DOHH2 (cell line): ENCODE measurements at regions not wholly inside any gene's neighbourhood (a gene's known extent, or its start where the extent isn't known, plus 50 kb on each side); places are given as distances from the start of the nearest gene placed in this dataset.
"Not testable (repeated sequence)": the region's sequence is repeated elsewhere in the genome, so short reads cannot be mapped to it uniquely, and the experiment has no call there.

ENCODE experiments used
- H3F3A ChIP-seq: fragments of 200-600 bp; sonication (generic), shearing (Covaris generic); 2 replicates; pipeline ENCODE4 v1.6.0; 2016; ENCODE audit warnings: antibody characterized with exemption, mild to moderate bottlenecking; ENCODE audit not compliant: control insufficient read depth, insufficient read depth
- H3K27ac ChIP-seq: fragments of 200-600 bp; sonication (generic); 2 replicates; pipeline ENCODE4 v1.5.1; 2014; ENCODE audit warnings: low read depth, mild to moderate bottlenecking, low read length, moderate library complexity
- H3K27me3 ChIP-seq: fragments of 200-600 bp; sonication (generic); 2 replicates; pipeline ENCODE4 v1.6.1; 2014; ENCODE audit warnings: mild to moderate bottlenecking, low read length, mixed read lengths; ENCODE audit not compliant: control insufficient read depth
- H3K36me3 ChIP-seq: fragments of 200-600 bp; sonication (generic); 2 replicates; pipeline ENCODE4 v1.6.1; 2014; ENCODE audit warnings: mild to moderate bottlenecking, low read length, moderate library complexity, mixed read lengths; ENCODE audit not compliant: control insufficient read depth
- H3K4me1 ChIP-seq: fragments of 200-600 bp; sonication (generic); 2 replicates; pipeline ENCODE4 v1.6.1; 2014; ENCODE audit warnings: mild to moderate bottlenecking, low read length, mixed read lengths; ENCODE audit not compliant: control insufficient read depth
- H3K4me2 ChIP-seq: fragments of 200-600 bp; sonication (generic); 2 replicates; pipeline ENCODE4 v1.6.0; 2014; ENCODE audit warnings: mild to moderate bottlenecking, low read length, moderate library complexity
- H3K4me3 ChIP-seq: fragments of 200-600 bp; sonication (generic); 2 replicates; pipeline ENCODE4 v1.5.1; 2014; ENCODE audit warnings: mild to moderate bottlenecking, low read length, mixed read lengths
- H3K79me2 ChIP-seq: fragments of 200-600 bp; sonication (generic); 2 replicates; pipeline ENCODE4 v1.6.1; 2014; ENCODE audit warnings: mild to moderate bottlenecking, low read length, mixed read lengths; ENCODE audit not compliant: control insufficient read depth
- H3K9me2 ChIP-seq: fragments of 200-600 bp; sonication (generic); replicated peaks from 2 replicates; pipeline ENCODE4 v1.6.1; 2014; ENCODE audit warnings: mild to moderate bottlenecking, low read length, mixed read lengths; ENCODE audit not compliant: control insufficient read depth
- H3K9me3 ChIP-seq: fragments of 200-600 bp; sonication (generic); 2 replicates; pipeline ENCODE4 v1.6.1; 2014; ENCODE audit warnings: antibody characterized with exemption, low read length, mixed read lengths; ENCODE audit not compliant: control insufficient read depth, insufficient read depth
- H4K20me1 ChIP-seq: fragments of 200-600 bp; sonication (generic); 2 replicates; pipeline ENCODE4 v1.6.0; 2014; ENCODE audit warnings: low read depth, mild to moderate bottlenecking, antibody characterized with exemption, low read length, moderate library complexity; ENCODE audit not compliant: control insufficient read depth, insufficient read depth
- TF ChIP-seq, protein P1 (sequence below): fragments of 200-600 bp; sonication (generic); IDR thresholded peaks from one replicate; pipeline ENCODE4 v1.5.1; 2014; ENCODE audit warnings: antibody characterized with exemption, mild to moderate bottlenecking, low read depth, low read length; ENCODE audit not compliant: poor library complexity, severe bottlenecking

DNA sequence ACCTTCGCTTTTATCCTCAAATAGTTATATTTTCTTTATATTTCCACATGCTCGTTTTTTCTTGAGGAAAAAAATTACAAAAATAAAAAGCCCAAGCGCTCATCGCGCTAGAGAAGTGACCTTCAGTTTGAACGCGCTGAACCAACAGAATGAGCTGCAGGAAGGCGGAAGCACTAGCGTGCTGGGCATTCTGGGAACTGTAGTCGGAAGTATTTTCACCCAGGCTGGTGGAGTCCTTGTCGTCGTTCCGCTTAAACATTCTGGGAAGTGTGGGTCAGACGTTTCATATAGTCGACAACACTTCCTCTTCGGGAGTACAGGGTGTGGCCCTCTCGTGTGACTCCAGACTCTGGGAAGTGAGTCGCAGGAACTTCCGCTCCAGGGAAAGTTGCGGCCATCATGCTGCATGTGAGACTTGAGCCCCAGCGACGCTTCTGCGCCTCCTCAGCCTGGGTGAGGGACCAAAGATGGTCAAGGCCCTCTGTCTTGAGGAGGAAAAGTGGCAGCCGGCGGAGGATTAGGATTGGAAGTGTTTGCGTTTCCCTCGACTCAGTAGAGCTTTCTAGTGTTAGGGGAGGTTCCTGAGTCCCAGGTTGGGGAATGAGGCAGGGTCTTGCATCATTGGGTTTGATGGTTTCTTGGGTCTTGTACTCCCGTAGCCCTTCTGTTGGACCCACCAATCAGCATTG, 84.1 kb upstream of the GPR39 start:
- H3K27me3 ChIP-seq, H3K4me2 ChIP-seq, H4K20me1 ChIP-seq, H3F3A ChIP-seq, H3K79me2 ChIP-seq, H3K9me2 ChIP-seq, H3K4me1 ChIP-seq, H3K9me3 ChIP-seq, H3K4me3 ChIP-seq, H3K27ac ChIP-seq, H3K36me3 ChIP-seq: not testable (repeated sequence)

DNA sequence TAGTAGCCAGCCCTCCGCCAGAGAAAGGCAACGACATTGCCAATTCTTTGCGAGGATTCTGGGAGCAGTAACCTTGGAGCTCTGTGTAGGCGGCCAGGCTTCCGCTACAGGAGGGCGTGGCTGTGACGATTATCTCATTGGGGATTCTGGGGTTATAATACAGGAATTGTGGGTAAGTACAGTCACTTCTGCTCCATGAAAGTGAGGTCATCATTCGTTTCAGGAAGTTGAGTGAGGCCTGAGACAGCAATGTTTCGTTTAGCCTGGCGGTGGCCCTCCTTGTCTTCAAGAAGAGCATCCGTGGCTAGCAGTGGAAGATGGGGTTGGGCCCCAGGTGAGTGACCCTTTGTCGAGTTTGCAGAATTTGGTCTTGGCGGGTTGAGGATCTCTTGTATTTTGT, 79.5 kb upstream of the GPR39 start:
- not testable (repeated sequence) for H3K9me3 ChIP-seq, H3K4me3 ChIP-seq, H4K20me1 ChIP-seq, H3K4me1 ChIP-seq, H3K4me2 ChIP-seq, H3K27me3 ChIP-seq, H3K36me3 ChIP-seq, H3K79me2 ChIP-seq, H3F3A ChIP-seq, H3K9me2 ChIP-seq, H3K27ac ChIP-seq

DNA sequence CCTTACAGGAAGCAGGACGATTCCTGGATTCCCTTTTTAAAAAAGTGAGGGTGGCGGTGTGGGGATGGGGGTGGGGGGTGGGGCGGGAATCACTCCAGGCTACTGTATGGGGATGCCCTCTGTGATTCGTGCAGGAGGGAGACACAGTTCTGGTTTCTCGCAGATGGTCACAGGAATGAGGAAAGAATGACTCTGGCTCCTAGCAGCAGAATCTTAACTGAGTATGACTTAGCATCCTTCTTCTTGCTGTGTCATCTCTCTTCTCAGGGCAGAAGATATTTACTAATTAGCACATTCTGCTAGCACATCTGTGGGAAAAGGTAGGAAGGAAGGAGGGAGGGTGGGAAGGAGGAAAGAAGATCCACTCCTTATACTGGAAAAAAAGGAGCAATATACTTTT, 78.8 kb upstream of the GPR39 start:
- not testable (repeated sequence) for H3F3A ChIP-seq, H3K4me1 ChIP-seq, H4K20me1 ChIP-seq, H3K36me3 ChIP-seq, H3K9me2 ChIP-seq, H3K79me2 ChIP-seq, H3K4me2 ChIP-seq, H3K27me3 ChIP-seq, H3K4me3 ChIP-seq, H3K27ac ChIP-seq, H3K9me3 ChIP-seq

DNA sequence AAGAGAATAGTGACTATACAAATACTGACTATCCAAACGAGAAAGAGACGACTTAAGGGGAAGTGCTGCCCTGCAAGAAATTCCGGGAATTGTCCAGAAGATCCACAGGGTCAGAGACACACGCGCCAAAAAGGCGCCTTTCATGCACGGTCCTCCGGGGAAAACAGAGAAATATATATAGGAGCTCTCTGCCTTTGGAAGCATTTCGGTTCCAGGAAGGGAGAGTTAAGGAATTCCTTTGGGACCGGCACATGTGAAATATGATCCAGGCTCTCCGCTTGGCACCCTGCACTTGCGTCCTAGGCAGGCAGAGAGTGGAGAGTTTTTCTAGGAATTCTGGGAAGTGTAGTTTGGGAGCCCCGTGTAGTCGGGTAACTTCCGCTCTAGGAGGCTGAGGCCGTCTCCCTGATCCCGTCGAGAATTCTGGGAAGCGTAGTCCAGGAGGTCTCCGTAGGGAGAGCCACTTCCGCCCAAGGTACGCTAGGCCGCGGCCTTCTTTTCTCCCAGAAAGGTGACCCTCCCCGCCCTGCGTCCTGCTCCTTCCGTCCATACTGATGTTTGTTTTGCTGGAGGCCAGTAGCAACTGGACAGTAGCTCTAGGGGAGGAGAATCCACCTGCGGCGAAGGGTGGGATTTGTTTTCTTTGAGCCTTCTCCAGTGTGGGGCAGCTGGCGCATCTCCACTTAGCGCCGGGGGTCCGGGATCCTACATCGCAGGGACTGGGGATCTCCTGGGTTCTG, 69.4 kb upstream of the GPR39 start:
- H3K4me3 ChIP-seq, H4K20me1 ChIP-seq, H3K27me3 ChIP-seq, H3K9me3 ChIP-seq, H3K36me3 ChIP-seq, H3K4me2 ChIP-seq, H3K79me2 ChIP-seq, H3K9me2 ChIP-seq, H3F3A ChIP-seq, H3K4me1 ChIP-seq, H3K27ac ChIP-seq: not testable (repeated sequence)

DNA sequence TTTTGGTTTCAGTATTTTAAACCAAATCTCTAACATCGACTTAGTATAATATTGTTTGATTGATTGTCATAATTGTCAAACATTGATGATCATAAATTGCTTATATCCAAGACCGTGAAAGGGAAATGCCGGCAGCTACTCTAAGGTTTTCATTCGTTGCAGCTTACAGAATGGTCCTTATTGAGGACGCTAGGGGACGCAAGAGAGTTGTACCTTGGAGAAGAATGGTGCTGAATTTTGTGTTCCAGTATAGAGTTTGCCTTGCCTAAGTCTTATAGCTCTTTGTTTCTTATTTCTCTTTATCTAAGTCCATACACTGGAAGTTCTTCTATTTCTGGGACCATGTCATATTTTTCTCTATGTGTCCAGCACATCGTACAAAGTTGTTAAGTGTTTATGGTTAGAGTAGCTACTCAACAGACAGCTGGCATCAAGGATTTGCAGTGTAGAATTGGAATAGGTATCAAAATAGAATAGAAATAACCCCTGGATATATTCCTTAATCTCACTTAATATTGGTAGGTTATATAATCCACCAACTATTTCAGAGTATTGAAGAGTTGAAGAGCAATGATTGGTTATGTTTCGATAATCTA, 67.4 kb upstream of the GPR39 start:
- TF ChIP-seq, protein P1, sequence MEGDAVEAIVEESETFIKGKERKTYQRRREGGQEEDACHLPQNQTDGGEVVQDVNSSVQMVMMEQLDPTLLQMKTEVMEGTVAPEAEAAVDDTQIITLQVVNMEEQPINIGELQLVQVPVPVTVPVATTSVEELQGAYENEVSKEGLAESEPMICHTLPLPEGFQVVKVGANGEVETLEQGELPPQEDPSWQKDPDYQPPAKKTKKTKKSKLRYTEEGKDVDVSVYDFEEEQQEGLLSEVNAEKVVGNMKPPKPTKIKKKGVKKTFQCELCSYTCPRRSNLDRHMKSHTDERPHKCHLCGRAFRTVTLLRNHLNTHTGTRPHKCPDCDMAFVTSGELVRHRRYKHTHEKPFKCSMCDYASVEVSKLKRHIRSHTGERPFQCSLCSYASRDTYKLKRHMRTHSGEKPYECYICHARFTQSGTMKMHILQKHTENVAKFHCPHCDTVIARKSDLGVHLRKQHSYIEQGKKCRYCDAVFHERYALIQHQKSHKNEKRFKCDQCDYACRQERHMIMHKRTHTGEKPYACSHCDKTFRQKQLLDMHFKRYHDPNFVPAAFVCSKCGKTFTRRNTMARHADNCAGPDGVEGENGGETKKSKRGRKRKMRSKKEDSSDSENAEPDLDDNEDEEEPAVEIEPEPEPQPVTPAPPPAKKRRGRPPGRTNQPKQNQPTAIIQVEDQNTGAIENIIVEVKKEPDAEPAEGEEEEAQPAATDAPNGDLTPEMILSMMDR: peak; percentile 53
- not testable (repeated sequence) for H3K79me2 ChIP-seq, H3K9me2 ChIP-seq, H3K4me2 ChIP-seq, H3K4me1 ChIP-seq, H3F3A ChIP-seq, H3K27ac ChIP-seq, H3K4me3 ChIP-seq, H3K9me3 ChIP-seq, H4K20me1 ChIP-seq, H3K27me3 ChIP-seq, H3K36me3 ChIP-seq

DNA sequence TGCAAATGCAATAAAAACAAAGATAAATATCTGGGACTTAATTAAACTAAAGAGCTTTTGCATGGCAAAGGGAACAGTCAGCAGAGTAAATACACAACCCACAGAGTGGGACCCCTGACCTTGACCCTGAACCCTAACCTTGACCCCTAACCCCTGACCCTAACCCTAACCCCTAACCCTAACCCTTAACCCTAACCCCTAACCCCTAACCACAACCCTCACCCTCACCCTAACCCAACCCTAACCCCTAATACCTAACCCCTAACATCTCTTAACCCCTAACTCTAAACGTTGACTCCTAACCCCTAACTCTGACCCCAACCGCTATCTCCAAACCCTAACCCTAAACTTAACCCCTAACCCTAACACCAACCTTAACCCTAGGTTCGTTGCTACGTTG, 64.9 kb upstream of the GPR39 start:
- not testable (repeated sequence) for H3K4me3 ChIP-seq, H3F3A ChIP-seq, H3K36me3 ChIP-seq, H4K20me1 ChIP-seq, H3K9me3 ChIP-seq, H3K27ac ChIP-seq, H3K4me2 ChIP-seq, H3K79me2 ChIP-seq, H3K27me3 ChIP-seq, H3K9me2 ChIP-seq, H3K4me1 ChIP-seq

DNA sequence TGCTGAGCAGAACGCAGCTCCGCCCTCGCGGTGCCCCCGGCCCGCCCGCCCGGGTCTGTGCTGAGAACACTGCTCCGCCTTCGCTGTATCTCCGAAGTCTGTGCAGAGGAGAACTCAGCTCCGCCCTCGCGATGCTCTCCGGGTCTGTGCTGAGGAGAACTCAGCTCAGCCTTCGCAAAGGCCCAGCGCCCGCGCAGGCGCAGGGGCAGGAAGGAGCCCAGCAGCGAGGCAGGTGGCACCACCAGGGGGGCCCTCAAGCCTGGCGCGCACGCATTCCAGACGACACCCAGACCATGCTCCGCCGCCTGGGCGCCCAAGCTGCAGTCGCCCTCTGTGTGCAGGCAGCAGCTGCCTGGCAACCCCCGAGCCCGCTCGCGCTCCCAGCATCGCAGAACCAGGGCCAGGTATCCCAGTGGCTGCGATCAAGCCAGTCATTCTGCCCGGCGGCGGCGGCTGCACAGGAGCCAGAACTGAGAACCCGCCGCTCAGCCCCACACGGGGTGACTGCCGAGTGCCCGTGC, 64.1 kb upstream of the GPR39 start:
- H3K27ac ChIP-seq, H3K4me1 ChIP-seq, H3K9me3 ChIP-seq, H3K27me3 ChIP-seq, H3F3A ChIP-seq, H4K20me1 ChIP-seq, H3K36me3 ChIP-seq, H3K9me2 ChIP-seq, H3K4me2 ChIP-seq, H3K4me3 ChIP-seq, H3K79me2 ChIP-seq: not testable (repeated sequence)
